HPDE6-E6E7 (cell line): ENCODE measurements at regions not wholly inside any gene's neighbourhood (a gene's known extent, or its start where the extent isn't known, plus 50 kb on each side); places are given as distances from the start of the nearest gene placed in this dataset.

Source experiments
- DNase-seq: peaks from one replicate; pipeline ENCODE4 v3.0.0; 2011; ENCODE audit warnings: missing footprints; ENCODE audit errors: extremely low spot score

GRCh38 chrX:39941332-39941920 lies 156.3 kb downstream of the BCOR start:
- DNase-seq: no peak

- DNase-seq: no peak
Measured at GRCh38 chrX:39944416-39944815, 153.3 kb downstream of the BCOR start.

GRCh38 chrX:39945709-39946108 lies 152.0 kb downstream of the BCOR start:
- DNase-seq: no peak

- peak; percentile 43 for DNase-seq
Measured at GRCh38 chrX:39946822-39947221, 150.9 kb downstream of the BCOR start.

GRCh38 chrX:39948582-39948981 lies 149.2 kb downstream of the BCOR start:
- no peak for DNase-seq

GRCh38 chrX:39950018-39950688 lies 147.6 kb downstream of the BCOR start:
- DNase-seq: no peak

GRCh38 chrX:39952989-39953388 lies 144.8 kb downstream of the BCOR start:
- DNase-seq: no peak

- DNase-seq: peak; percentile 55
Measured at GRCh38 chrX:39953879-39954278, 143.9 kb downstream of the BCOR start.

GRCh38 chrX:39954851-39955250 lies 142.9 kb downstream of the BCOR start:
- no peak for DNase-seq

GRCh38 chrX:39955625-39956024 lies 142.1 kb downstream of the BCOR start:
- DNase-seq: no peak

GRCh38 chrX:39956803-39957394 lies 140.9 kb downstream of the BCOR start:
- no peak for DNase-seq

- no peak for DNase-seq
Measured at GRCh38 chrX:39957816-39958566, 139.8 kb downstream of the BCOR start.

GRCh38 chrX:39958850-39959249 lies 138.9 kb downstream of the BCOR start:
- DNase-seq: no peak

GRCh38 chrX:39960219-39960618 lies 137.5 kb downstream of the BCOR start:
- no peak for DNase-seq

- DNase-seq: no peak
Measured at GRCh38 chrX:39961441-39961840, 136.3 kb downstream of the BCOR start.

GRCh38 chrX:39965051-39965573 lies 132.6 kb downstream of the BCOR start:
- no peak for DNase-seq

- no peak for DNase-seq
Measured at GRCh38 chrX:39966176-39966575, 131.6 kb downstream of the BCOR start.

- no peak for DNase-seq
Measured at GRCh38 chrX:39967348-39967747, 130.4 kb downstream of the BCOR start.

GRCh38 chrX:39969099-39969818 lies 128.5 kb downstream of the BCOR start:
- no peak for DNase-seq

- DNase-seq: no peak
Measured at GRCh38 chrX:39969819-39970504, 127.8 kb downstream of the BCOR start.

- DNase-seq: no peak
Measured at GRCh38 chrX:39971760-39972159, 126.0 kb downstream of the BCOR start.
